ENCODE measurements at regions not wholly inside any gene's neighbourhood (a gene's known extent, or its start where the extent isn't known, plus 50 kb on each side); places are given as distances from the start of the nearest gene placed in this dataset.

DNA sequence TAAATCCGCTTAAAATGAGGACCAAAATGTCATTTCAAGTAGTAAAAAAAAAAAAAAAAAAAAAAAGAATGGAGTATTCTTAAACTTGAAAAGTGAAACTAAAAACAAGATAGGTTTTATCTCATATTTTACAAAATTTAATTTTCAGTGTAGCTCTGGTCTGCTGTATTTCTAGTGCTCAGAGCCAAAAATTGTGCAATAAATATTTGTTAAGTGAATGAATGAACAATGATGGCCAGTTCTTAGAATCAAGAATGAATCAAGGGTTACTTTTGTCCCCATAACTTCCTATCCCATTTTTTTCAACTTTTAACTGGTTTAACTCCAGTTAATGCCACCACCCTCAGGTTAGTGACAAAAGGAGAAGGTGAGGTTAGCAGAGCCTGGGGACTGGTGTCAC lies 214.4 kb downstream of the ABHD5 start:
- DNase-seq: no peak

DNA sequence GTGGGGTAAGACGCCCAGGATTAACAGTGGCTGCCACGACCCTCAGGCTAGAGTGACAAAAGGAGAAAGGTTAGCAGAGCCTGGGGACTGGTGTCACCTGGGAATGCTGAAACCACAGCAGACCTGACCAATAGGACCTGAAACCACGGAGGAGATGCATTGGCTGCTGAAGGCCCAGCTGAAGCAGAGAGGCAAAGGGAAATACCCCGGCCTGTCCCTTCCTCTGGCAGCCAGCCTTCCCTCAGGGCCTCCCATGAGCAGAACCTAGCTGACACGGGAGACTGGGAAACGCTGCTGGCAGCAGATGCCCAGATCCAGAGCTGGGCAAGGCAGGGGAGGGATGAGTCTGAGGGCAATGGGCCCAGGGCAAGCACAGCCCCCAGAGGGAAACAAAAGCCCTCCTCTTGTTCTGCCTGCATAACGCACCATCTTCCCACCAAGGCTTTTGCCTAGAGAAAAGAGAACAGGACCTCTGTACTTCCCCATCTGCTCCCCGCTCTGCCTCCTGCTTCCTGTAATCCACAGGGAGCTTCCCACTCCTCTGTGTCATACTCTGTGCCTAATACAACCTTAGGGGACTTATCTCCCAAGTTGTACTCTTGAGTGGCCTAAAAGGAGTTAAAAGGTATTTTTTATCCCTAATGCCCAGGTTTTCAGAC lies 216.2 kb downstream of the ABHD5 start:
- no peak for DNase-seq

DNA sequence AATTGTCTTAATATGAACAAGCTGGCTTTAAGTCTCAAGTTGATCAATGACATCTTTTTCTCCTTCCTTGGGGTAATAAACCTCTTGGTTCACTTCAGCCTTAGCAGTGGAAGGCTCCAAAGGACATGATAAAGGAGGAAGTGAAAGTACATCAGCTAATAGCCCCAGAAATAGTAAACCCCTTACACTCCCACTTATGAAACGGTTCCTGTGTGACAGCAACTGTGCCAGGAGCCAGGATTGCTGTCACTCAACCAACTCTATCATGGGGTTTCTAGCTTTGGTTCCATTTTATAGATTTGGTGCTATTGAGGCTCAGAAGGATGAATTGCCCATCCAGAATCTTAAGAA lies 216.7 kb downstream of the ABHD5 start:
- DNase-seq: no peak

DNA sequence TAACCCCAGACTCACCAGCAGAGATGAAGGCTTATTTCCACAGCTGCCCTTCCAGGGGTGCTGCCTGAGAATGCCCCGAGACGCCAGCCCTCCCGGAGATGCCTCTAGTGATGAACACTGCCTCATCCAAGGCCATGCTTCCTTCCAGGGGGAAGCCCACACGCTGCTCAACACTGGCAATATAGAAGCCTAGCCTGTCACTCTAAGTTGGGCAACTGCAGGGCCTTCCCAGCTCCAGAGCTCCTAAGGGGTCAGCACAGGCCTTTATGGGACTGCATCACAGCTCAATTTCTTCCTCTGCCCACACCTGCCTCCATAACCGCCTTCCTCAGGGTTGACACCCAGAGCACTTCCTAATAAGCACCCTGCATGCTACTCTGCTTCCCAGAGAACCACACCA lies 217.7 kb downstream of the ABHD5 start:
- no peak for DNase-seq

DNA sequence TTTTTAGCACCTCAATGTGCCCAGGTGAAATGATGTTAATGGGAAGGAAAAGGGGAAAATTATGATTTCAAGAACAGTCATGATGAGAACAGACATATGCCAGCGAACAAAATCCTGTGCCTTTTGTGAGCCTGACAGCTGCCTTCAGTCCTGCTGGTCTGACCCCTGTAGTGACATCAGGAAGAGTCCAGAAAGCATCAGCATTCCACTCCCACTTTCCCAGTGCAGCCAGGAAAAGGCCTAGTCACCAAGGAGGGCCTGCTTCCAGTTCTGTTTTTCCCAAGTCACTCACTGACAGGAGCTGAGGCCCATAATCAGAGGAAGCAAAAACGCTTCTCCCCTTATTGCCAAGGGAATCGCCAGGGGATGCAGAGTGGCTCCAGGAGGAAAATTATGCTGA lies 218.4 kb downstream of the ABHD5 start:
- no peak for DNase-seq

DNA sequence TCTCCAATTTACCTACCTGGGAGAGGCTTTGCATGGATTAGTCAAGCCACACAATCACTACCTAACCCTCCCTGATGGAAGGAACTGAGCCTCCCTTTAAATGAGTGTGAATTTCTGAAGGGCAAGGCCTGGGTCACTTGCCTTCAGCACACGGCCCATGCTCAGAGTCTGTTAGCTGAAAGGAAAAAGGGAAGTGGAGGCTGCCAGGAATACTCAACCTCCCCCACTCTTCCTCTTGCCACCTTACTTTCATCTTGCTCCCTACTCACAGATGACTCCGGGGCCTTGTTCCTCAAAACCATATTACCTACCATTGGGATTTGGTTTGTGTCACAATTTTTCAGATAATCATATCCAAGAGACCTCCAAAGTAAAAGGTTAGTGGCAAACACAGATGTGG lies 220.0 kb downstream of the ABHD5 start:
- no peak for DNase-seq

DNA sequence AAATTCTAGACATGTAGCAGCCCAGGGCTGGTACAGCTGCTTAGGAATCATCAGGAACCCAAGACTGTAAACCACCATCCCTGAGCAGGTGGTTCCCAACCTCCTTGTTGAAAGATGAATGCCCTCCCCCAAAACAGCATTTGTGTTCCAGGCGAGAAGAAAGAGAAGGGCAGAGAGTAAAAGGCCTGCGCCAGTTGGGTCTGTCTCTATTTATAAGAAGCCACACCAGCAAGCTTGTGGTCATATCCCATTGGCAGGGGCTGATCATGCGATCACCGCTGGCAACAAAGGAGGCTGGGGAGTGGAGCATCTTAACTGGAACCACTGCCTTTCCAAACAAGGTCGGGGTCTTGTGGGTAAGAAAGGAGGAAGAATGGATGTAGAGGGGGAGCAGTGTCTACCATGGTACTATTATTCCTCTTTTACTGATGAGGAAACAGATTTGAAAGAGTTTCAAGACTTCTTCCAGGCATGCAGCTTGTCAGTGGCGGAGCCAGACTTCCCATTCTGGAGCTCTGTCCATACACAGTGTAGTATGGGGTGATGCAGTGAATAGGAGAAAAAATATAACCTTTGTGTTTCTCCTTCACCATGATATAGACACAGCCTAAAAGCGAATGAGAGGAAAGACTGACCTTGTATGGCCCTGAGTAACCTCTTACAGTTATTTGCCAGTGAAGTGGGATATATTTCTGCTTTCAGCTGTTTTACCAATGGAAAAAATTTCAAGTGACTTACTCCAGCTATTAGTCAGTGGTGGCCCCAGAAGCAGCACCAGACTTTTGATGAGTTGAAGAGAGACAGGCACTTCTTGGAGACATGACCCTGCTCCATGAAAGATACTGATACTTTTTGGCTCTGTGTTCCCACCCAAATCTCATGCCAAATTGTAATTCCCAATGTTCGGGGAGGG lies 222.6 kb downstream of the ABHD5 start:
- DNase-seq: no peak

DNA sequence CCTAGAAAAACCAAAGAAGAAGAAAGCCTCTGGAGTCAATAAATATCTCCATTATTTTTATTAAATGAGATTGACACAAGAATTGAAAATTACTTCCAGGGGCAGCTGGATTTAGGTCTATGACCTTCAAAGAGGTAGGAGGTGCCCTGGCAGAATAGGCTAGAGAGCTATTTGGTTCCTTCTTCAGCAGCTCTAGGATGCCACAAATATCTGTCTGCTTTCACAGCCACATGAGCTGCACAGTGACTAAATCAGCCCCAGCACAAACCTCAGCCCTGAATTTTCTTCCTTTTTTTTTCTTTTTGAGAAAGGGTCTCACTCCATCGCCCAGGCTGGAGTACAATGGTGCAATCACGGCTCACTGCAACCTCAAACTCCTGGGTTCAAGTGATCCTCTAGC lies 223.5 kb downstream of the ABHD5 start:
- no peak for DNase-seq

DNA sequence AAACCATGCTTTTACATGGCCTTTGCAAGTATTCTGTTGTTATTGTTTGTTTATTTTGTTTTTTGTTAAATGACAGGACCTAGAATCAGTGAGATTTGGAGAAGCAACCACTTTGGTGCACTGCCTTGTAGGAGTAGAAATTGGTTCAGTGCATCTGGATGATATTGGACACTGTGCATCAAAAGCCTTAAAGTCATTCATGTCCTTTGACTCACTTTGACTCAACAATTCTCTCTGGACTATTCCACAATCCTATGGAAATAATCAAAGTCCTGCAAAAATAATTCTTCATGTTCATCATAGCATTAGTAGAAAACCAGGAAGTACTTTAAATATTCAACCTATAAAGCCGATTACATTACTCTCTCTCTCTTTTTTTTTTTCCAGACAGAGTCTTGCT lies 224.8 kb downstream of the ABHD5 start:
- DNase-seq: no peak

DNA sequence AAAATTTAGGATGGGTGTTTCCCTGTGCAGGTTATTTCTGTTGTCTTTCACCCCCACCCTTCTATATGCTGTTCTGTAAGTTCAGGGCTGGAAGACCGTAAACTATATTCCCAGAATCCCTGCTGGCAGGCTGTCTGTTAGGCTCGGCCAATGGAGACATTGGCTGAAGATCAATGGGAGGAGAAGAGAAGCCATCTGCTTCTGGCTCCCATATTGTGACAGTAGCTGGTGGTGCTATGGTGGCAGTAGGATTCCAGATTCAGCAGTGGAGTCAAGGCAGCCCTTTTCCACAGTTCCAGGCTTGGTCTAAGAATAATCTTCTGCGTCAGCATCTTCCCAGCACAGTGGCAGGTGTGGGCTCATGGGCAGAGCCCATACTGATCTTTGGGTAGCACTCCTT lies 226.6 kb downstream of the ABHD5 start:
- no peak for DNase-seq

DNA sequence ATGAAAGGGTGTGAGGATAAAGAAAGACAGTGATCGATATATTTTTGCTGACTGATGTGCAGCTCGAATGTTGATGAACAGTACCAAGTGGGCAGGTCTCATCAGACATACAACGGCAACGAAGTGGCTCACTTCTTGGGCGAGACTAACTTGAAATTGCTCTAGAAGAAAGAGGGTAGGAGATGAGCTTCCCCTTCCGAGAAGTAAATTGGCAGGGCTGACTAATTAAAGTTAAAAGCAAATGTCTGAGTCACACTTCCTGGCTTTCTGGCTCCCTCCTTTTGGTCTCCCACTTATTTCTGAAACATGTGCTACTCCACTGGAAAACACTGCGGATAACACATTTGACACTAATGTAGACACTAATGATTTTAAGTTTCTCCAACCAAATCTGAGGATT lies 228.3 kb downstream of the ABHD5 start:
- DNase-seq: no peak

DNA sequence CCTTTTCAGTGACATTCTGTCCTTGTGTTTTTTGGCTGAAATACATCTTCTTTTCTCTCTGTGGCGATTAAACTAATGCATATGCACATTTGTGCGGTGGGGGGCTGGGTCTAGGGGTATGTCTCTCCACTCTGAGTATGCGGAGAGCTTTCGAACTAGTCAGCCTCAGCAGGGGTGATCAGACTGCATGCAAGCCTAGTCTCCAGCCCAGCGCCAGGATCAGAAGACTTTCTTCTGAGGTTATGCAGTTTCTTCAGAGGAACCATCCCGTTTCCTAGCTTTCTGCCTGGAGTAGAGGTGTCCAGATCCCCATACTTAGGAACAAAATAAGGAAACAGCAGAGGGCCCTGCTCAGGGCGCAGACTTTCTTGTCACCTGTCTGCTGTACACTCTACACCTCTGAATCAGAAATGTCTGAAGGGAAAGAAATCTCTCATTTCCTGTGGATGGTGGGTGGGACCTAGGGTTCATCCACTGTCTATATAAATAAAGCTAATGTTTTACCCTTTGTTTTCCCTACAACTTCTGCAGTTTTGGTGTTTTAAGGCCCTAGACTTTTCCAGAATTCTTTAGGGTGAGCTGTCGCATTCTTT lies 230.4 kb downstream of the ABHD5 start:
- no peak for DNase-seq

DNA sequence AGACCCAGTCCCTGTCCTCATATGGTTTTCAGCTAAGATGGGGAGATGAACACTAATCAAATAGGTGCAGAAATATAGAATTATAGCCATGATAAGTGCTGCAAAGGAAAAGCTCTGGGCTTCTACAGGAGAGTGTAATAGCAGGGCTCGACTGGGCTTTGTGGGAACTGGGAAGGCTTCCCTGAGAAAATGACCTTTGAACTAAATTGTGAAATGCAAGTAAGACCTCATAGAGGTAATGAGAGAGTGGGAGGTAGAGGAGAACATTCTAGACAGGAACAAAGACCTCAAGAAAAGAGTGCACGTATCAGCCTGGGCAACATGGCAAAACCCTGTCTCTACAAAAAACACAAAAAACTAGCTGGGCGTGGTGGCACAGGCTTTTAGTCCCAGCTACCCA lies 231.6 kb downstream of the ABHD5 start:
- DNase-seq: no peak

DNA sequence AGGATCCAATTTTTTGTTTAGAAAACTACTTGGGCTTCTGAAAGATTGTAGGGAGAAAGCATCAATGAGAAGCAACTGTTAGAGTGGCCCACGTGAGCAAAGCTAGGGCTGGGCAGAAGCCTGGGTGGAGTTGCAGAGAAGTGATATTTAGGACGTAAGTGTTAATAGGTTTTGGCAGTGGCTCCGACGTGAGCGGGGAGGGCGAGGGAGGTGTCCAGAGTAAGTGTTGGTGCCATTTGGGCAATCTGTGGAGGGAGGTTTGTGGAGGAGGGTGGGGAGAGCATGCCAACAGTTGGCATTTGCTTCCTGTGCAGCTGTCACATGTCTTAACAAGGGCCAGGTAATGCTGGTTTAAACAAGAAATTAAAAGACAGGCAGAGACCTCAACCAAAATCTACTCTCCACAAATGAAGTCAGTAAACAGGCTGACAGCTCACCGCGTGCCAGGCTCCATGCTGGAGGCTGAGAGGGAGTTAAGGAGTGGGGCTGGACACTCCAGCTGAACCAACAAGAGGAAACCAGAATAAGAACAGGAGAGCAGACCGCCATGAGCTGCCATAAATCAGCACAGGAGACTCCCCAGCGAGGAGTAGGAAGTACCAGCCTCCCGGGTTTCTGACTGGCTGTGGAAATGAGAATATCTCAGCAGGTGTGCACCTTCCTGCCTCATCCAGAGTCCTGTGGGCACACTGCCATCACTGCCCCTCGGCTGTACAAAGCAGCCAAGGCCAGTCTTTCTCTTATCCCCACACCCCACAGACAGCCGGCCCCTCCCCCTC lies 232.6 kb downstream of the ABHD5 start:
- DNase-seq: no peak

DNA sequence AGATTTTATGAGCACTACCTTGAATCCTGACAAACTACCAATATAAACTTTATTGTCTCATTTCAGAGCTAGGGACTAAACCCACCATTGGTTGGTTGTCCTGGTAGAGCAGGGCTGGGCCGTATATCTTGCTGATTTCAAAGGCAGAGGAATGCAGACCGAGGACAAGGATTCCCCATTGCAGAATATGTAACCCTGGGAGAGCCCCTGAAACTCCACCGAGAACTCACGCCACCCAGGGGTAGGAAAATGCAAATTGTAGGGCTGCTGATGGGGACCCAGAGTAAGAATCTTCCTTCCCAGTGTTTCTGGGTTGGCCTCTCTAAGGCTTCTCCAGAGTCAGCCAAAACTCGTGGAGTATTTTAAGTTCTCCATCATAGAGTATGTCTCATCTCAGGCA lies 235.3 kb downstream of the ABHD5 start:
- no peak for DNase-seq

DNA sequence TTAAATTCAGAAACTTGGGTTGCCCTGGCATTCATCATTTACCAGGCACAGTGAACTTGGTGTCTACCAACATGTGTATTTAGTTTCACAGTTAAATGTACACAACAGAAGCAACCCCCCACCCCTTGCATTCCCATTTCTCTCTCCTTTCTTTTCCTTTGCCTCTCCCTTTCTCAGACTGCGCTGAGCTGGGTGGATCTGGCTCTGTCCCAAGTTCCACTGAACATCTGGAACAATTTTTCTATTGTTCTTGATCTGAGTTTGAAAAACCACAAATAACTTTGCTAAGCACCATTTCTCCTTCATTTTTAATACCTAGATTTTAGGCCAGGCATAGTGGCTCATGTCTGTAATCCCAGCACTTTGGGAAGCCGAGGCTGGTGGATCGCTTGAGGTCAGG lies 242.2 kb downstream of the ABHD5 start:
- DNase-seq: no peak

DNA sequence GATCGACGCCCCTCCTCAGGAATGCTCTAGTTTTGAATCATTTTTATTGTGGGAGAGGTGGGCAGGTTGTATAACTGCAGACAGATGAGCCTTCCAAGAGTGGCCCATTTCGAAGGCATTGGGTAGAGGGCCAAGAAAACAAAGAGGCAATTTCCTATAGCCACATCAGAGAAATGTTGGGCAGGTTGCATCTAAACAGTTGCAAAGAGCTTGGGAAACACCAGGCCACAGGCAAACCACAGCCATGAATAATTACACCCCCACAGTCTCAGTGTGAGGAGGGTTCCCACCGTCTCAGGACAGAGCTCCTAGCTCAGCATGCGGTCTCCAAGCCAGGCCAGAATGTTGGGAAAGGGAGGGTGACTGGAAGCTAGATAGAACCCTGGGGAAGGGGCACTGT lies 257.3 kb downstream of the ABHD5 start:
- DNase-seq: no peak

DNA sequence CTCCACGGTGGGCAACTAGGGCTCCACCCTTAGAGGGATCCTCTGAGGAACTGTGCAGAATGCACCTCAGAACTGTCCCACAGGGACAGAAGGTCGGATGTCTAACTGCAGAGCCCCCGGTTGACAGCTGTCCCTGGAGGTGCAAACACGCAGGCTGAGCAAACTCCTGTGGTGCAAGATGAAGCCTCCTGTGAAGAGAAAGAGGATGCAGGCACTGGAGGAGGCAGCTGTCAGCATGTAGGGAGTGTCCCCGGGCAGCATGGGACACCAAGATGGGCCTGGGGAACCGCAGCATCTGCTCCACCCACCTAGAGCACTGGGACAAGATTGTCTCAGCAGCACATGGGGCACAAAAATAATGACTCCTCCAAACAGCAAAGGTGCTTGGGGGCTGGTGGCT lies 258.9 kb downstream of the ABHD5 start:
- no peak for DNase-seq

DNA sequence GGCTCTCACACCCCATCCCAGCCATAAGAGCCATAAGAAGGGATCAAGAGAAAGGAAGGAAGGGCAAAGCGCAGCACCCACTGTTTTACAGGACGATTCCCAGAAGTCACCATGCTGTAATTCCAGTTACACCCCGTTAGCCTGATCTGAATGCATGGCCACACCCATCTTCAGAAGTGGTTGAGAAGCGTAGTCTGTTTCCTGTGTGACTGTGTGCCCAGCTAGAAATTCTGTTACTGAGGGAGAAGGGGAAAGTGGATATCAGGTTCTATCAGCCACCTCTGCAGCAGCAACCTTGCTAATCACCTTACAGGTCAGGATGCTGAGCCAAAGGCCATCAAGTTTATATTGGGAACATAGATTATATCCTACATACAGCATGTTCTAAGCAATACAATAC lies 260.0 kb downstream of the ABHD5 start:
- no peak for DNase-seq

DNA sequence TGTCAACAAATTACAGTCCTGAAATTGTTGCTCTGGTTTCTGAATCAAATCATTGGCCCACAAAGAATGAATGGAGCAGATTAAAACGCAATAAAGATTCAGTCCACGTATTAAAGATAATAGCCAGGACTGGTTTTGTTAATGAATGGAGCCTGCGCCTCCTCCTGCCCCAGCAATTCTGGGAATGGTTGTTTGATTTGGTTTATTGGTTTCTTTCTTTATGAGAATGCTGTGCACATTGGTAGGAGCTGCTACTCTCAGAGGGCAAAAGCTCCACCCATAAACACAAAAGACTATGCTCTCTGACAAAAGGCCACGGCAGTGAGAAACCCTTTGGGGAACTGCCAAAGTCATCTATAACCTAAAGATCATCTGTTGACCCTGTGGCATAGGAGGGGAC lies 261.1 kb downstream of the ABHD5 start:
- no peak for DNase-seq

DNA sequence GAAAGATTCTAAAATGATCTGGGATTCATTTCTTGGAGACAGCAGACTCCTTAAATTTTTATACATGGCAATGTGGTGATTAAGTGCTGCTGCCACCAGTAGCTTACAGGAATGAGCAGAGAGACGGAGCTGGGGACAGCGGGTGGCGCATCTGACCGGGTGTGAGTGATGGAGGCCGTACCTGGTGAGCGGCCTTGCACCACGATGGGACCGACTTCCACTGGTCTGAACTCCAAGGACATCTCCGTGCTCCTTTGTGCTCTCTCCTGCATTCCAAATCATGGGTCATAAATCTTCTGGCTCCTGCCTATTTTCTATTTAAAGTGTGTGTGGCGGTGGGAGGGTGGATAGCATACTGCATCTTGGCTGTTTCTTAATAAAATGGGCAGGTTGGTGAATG lies 262.6 kb downstream of the ABHD5 start:
- DNase-seq: no peak

DNA sequence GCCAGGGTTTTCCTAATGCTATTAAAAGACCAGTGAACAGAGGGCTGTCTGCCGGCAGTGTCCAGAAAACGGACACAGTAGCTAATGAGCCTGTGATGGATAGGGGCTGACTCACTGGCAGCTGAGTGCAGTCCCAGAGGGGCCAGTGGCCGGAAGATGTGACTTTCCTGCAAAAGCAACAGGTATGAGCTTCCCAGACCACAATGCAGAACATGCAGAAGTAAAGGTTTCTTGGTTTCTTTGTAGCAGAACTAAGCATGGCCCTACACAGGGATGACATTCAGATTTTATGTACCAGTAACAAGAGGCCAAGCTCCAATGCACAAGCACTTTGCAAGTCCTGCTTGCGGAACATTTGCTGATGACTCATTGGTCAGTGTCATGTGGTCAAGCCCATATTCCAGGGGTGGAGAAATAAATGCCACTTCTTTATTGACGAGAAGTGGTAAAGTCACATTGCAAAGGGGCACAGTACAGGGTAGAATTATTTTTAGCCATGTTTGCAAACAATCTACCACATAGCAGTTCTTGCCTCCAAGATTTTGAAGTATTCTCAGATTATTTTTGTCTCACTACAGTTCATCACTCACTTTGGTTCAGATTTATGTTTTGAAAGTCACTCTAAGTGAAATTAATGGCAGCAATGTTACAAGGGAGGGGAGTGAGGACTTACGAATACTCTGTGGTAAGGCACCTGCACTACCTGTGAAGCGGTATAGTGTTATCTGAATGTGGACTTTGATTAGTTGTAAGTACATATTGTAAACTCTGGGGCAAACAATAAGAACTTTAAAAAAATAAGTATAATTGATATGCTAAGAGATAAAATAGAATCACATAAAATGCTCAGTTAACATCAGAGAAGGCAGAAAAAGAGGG lies 263.3 kb downstream of the ABHD5 start:
- DNase-seq: no peak

DNA sequence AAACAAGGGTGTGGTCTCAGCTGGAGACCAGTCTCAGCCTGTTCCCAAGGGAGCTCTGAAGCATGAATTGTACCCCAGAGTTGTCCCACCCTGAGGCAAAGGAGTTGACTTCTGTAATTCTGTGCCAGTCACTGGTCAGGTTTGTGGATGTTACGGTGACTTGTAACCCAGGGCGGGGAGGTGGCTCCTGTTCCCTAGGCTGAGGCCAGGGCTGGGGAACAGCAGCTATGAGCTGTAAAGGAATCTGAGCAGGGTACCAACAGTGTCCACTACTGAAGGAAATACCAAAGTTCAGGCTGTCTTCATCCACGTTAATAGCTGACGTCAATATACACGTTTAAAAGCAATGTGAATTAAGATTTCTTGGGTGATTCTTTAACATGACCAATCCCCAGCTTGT lies 266.2 kb downstream of the ABHD5 start:
- DNase-seq: no peak
